NCI-H146 treated with DMSO at 0.1 percent for 48 hours (cell line): ENCODE measurements at regions not wholly inside any gene's neighbourhood (a gene's known extent, or its start where the extent isn't known, plus 50 kb on each side); places are given as distances from the start of the nearest gene placed in this dataset.

Experiments used
- DNase-seq: peaks from one replicate; lab custom pipeline; 2025; ENCODE audit not compliant: unreplicated experiment; lab: John Stamatoyannopoulos, UW

DNA sequence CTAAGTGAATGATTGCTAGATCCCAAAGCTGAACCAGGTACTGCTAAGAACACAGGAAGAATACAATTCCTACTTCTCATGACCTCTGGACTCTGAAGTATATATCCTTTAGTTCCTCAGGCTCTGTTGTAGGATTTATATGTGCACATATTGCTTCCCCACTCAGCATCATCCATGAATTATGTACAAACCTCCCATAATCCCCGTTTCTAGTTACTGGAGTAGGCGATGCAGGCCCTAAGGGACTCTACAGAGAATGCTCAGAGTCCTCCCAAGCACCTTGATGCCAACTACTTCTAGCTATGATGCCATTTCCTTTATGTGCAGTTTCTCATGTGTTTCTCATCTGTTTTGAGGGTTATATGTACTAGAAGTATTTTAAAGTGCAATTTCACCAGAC, 154.9 kb upstream of the EPHA7 start:
- no peak for DNase-seq

DNA sequence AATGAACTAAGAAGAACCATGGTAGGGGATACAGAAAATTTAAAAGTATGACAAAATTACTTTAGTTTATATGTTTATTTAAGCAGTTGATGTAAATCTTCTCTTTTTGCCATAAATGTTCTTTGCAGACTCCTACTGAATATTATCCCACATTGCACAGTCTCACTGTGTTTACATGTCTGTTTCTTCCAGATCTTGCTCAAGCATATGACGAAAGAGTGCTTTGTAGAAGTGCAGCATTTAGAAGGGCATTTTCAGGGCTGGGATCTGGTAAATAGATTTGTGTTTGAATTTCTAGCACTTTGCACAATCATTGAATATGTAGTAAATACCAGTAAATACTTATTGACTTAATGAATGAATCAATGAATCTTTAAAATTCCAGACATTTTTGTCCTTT, 152.0 kb upstream of the EPHA7 start:
- no peak for DNase-seq

DNA sequence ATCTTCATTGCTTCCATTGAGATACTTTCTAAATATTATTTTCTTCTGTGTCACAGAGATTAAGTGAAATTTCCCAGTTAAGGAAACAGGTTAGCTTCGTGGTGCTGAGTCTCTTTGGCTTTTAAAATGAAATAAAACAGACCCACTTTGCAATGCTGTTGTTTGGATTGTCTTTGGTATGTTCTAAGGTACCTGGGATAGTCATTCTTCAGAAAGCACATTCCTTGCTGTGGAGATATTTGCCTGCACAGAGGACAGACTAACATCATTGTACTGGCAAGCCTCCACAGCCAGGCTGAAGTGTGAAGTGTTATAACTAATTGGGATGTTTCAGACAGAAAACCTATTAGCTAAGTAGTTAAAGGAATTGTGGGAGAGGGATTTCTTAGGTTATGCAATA, 148.8 kb upstream of the EPHA7 start:
- no peak for DNase-seq

DNA sequence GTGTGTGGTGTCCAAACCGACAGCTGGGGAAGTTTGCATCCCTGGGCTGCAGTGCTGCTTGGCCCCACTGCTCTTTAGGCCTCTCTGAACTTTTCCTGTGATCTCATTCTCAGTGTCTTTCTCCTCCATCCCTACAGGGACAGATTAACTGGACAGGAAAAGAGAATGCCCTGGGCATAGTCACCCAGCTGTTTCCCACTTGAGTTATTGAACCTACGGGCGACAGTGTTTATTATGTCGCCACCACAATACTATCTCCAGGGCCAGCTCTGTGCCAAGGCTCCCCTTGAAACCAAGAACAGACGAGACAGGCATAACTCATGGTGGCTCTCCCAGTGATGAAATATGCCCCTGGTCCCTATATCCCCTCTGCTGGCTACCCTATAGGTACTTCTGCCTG, 147.8 kb upstream of the EPHA7 start:
- DNase-seq = no peak

DNA sequence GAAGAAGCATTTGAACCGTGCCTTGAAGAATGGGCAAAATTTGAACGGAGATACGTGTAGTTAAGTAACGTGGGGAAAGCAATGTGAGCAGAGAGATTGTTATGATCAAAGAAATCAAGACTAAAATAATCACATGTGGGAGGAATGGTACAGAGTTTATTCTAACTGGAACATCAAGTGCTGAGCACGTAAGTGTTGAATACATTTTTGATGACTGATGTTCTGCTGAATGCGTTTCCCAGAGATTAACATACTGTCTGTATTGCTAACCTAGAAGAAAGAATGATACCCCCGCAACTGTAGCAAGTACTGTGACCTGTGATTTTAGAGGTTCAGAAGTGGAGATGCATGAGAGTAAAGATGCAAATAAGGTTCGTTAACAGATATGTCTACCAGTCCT, 146.9 kb upstream of the EPHA7 start:
- DNase-seq = no peak

DNA sequence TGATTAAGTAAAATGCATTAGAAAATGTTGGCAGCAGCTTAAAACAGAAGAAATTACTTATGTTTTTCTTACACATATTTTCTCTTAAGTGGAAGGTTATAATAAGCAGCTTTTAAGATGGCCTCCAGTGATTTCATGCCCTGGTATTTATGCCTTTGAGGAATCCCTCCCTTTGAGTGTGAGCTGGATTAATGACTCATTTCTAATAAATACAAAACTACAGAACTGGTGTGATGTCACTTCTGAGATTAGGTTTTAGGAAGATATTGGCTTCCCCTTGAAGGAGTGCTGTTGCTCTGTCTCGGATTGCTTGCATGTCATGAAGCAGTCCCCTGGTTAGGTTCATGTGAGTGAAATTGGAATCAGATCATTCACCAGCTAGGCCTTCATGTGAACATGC, 143.2 kb upstream of the EPHA7 start:
- no peak for DNase-seq

DNA sequence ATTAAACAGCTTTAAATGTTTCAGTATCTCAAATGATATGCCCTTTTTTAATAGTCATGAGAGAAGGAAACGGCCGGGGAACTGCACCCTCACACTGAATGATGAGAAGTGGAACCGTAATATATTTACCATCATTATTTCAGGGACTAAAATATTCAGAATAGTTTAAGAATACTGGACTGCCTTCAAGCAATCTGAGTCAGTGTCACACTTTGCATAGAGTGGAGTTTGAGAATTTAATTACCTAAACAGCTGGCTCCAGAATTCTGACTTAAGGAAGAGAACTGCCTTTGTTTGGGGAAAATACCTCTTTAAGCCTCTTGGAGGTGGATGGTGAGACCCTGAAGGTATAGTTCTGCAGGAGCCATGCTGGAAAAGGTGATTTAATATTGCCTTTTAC, 135.9 kb upstream of the EPHA7 start:
- no peak for DNase-seq

DNA sequence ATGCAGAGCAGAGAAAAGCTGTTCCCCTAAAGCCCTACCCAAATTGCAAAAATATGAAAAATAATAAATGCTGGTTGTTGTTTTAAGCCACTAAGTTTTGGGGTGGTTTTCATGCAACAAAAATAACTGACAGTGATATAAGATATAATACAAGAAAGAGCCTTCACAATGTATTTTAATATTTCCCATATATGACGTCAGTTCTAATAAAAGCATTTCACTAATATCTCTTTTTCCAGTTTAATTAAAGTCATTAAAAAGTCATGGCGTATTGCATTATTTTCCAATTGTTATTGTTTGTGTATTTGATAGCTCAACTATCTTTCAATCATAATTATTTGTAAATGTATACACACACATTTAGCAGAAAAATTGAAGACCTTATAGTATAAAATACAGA, 134.7 kb upstream of the EPHA7 start:
- DNase-seq = no peak

DNA sequence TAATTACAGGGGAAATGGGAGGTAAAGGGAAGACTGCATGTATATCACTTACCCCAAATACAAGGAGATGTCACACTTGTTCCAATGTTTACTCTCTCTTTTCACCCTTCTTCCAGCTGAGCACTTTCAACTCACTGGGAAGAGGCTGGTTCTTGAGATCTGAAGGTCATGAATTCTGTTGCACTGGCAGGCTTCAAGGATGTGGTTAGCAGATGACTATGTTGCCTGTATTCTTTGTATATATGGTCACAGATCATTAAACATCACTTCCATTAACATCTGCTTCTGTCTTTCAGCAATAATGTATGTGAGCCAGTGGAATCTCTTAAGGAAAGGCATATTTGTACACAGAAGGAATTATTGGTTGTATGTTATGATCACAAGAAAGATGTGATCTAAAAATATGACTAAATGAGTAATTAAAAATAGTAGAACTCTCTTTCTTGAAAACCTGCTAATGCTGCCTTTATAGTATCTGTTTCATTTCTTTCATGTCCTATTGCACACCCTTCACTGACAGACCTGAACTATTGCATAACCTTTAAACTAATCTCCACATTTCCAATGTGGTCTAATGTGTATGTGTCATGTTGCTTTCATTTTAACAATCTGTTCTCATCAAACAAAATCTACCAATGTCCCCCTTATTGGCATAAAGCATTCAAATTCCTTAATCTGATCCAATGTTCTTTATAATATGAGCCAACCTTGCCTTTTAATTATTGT, 131.4 kb upstream of the EPHA7 start:
- DNase-seq = peak; percentile 22

DNA sequence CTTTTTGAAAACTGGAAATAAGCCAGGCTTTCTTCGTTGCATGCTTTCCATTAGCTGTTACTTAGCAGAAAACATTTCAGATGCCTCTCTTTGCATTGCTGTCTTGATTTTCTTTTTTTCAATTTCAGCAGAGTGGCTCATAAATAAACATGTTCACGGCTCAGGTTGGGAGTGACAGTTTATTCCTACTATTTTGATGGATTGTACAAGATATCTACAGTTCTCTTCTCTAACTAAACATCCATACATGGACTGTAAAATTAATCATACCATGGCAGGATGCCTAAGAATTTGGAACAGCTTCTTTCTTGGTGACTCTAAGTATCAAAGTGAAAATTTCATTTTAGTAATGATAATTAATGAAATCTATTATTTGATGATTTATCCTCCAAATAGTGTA, 130.5 kb upstream of the EPHA7 start:
- DNase-seq = no peak

DNA sequence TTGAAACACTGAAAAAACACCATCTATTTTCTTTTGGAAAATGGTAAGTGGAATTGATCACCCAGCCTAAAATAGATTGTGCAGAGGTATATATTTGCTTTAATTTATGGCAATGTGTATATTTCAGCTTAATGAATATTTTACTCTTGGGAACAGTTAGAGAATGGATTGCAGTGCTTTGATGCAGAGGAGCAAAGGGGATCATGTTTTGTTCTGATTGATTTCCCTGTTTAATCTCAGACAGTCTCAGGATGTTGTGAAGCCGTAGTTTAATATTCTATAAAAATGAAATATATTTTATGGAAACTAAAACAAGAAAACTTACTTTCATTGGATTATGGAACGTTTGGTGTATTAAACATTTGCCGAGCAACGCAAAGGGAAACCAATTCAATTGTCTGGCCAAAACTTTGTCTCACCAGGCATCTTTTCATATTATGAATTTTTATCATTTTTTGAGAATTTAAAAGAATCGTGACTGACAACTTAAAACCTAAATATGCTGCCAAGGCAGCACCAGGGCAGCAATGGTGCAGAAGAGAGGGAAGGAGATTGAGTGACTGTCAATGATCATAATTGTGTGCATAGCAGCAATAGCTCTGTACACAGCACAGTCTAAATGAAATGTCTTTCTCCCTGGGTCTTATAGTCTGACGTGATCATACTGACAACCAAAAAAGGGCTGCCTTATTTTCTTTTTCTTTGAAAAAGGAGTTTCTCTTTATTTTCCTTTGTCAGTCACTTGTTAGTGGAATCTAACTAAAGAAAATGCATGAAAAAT, 105.5 kb upstream of the EPHA7 start:
- DNase-seq = no peak

DNA sequence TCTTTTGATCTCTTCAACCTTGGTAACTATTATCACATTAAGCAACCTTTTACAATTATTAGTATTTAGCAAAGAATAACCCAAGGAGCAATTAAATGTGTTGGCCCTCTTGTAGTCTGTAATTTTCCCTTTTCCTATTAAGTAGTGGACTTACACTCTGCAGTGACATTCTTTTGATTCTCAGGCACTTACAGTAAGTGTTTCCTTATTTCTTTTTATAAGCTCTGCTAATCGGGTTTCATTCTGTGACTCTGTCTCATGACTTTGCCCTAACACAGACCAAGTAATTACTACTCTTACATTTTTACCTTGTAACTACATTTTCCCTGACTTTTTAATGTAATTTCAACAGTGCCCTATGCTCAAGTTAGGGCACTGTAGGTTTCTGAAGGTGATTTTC, 104.0 kb upstream of the EPHA7 start:
- DNase-seq = no peak

DNA sequence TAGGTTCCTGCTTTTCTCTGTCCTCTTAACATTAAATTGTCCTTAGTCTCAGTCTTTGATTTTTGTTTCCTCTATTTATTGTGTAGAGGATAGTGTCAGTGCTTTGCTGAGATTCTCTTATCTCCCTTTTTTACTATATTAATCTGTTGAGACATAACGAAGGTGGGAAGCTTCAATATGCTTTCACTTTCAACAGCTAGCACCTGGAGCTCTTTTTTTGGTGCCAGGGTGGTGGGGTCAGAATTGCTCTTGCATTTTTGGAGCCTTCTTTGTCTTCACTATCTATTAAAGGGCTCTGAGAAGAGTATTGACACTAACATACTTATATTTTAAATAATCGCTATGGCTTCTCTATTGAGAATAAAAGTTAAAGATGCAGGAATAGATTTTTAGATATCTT, 97.1 kb upstream of the EPHA7 start:
- DNase-seq = no peak

DNA sequence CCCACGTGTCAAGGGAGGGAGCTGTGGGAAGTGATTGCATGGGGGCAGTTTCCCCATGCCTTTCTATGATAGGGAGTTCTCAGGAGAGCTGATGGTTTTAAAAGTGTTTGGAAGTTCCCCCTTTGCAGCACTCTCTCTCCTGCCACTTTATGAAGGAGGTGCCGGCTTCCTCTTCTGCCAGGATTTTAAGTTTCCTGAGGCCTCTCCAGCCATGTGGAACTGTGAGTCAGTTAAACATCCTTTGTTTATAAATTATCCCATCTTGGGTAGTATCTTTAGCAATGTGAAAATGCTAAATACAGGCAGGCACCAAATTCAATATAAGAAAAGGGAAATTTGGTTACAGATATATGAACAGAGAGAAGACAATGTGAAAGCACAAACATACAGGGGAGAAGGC, 96.4 kb upstream of the EPHA7 start:
- DNase-seq = no peak

DNA sequence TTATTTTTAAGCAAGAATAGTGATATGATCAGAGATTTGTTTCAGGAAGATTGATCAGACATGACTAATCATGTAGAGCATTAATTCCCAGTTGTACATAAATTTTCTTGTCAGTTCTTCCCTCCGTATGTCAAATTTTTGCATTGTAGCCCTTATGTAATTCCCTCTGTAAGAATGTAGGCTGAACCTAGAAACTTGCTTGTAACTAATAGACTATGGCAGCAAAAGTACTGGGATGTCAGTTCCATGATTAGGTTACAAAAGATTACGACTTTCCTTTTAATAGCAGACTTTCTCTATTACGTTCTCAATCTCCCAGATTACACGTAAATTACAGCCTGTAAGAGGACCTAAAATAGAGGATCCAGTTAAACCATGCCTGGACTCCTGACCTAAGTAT, 79.4 kb upstream of the EPHA7 start:
- DNase-seq = no peak

DNA sequence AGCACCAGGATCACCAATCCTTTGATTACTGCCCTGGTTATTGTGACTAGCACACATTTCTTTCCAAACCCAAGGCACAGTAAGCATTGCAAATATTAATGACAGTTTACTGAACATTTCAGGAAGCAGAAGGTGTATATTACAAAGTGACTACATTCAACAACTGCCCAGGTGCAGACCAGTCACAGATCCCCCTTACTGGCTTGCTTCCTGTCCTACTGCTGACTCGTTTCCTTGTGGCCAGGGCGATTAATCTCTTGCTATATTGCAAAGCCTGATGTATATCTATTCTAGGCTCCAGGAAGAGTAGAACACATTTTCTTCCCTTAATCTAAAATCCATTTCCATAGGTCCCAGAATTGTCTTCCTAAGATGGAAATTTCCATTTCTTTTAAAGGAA, 77.2 kb upstream of the EPHA7 start:
- no peak for DNase-seq

DNA sequence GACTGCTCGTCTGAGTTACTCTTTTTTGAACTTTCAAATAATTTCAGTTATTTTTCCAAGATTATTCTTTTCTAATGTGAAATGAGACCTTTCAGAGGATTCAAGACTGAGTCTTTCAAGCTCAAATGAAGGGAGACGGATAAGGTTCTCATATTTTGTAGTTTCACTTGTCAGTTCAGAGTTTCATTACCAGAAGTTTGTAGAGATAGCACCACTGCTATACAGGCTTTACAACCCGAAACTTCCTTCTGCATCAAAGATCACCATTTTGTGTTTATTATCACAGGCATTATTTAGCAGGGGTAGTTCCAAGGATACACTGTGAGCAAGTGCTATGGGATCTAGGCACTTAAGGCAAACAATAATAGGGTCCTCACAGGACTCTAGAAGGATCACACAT, 74.7 kb upstream of the EPHA7 start:
- no peak for DNase-seq

DNA sequence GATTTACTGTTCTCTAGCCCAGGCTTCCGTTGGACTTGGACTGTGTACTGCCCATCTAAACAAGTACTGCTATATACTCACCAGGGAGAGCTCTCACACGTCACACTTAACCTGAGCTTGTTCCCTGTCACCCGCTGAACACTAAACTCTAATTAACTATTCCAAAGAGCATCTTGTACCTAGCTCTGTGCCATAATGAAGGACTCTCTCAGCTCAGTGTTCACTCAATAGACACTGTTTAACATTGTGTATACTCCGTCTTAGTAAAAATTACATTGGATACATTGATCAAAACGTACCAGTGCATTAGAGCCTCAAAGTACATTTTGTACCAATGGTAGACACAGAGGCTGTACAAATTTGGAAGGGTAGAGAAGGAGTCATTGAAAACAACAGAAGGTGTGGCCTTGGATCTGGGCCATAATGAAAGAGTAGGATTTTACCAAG, 55.4 kb upstream of the EPHA7 start:
- DNase-seq = no peak

DNA sequence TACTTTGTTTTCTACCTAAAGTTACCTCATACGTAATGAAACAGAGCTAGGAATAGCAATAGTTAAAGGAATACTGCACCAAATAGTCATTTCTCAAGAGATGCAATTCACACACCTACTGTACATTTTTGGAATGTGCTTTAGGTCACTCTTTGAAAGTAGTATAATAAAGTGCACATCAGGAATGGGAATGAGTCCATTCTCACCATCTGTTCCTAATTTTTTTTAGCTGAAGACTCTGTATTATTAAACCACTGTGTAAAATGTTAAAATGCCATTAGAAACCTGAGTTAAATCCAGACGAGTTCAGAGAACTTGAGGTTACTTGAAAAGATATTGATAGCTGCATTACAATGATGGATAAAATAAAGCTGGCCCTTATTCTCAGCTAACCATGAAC, 51.9 kb upstream of the EPHA7 start:
- DNase-seq = no peak
